RKO (cell line): ENCODE measurements at regions not wholly inside any gene's neighbourhood (a gene's known extent, or its start where the extent isn't known, plus 50 kb on each side); places are given as distances from the start of the nearest gene placed in this dataset.
"Not testable (repeated sequence)": the region's sequence is repeated elsewhere in the genome, so short reads cannot be mapped to it uniquely, and the experiment has no call there.

Experiments
- DNase-seq: peaks from one replicate; pipeline ENCODE4 v3.0.0-alpha.2; 2016; ENCODE audit warnings: low spot score

DNA sequence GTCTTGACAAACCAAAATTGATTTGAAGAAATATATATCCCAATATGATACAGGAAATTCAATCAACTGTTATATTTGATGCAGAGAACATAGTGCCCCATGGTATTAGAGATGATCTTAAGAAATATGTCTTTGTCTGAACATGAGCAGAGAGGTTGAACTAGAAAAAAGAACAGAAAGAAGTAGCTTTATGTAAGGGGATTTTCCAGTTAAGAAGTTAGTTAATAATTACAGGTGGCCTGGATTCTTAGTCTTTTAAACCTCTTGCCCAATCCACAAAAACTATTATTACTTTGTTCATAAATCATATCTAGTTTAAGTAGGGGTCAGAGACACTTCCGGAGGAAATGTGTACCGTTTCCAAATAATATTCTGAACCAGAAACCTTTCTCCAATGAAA, 1186.7 kb upstream of the EPHA6 start:
- DNase-seq, result no peak

DNA sequence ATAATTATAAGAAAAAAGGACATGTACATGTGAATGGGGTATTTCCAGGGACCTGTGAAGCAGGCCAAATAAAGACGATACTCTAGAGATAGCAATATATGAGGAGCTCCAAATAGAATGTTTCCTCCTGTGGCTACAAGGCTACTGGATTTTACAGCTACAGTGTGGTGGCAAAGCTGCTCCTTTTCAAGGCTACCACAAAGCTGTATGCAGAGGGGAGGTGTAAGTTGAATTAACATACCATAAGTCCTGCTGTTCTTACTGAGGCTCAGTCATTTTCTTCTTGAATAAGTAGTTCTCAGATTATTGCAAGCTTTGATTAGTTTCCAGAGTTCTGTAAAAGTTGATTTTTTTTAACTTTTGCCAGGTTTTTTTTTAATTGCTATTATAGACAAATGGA, 1184.6 kb upstream of the EPHA6 start:
- DNase-seq, result no peak

DNA sequence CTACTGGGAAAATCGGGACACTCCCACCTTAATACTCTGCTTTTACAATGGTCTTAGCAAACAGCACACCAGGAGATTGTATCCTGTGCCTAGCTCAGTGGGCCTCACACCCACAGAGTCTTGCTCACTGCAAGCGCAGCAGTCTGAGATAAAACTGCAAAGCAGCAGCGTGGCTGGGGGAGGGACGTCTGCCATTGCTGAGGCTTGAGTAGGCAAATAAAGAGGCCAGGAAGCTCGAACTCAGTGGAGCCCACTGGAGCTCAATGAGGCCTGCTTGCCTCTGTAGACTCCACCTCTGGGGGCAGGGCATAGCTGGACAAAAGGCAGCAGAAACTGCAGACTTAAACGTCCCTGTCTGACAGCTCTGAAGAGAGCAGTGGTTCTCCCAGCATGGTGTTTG, 1169.1 kb upstream of the EPHA6 start:
- DNase-seq, result no peak

DNA sequence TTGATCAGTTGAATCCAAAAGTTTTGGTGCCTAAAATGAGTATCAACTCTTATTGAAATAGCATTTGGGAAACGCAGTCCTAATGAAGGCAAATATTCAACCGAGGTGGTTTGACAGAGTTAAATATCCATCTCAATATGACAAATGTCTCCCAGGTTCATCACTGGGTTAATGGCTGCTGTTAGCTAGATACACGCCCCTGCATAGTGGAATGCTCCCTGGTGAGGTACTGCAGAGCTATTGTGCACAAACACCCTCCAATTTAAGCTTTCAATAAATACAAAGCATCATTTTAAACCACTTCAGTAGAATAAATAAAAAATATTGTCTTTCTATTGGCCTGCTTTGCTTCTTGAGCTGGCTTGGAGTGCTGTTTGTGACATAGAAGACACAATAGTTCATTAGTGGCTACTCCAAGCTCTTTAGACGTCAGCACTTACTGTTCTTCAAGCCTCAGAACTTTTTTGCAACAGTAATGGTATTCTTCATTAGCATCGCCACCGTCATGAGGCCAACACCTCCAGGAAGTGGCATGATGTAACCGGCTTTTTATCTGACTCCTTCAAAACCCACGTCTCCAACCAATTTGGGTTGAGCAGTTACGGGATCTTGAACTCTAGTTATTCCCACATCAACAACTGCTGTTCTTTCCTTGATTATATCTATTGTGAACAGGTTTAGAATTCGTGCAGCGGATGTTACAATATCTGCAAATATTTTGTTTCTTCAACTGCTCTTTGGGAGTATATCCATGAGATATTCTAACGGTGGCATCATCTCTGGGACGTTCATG, 1159.6 kb upstream of the EPHA6 start:
- DNase-seq, result no peak

DNA sequence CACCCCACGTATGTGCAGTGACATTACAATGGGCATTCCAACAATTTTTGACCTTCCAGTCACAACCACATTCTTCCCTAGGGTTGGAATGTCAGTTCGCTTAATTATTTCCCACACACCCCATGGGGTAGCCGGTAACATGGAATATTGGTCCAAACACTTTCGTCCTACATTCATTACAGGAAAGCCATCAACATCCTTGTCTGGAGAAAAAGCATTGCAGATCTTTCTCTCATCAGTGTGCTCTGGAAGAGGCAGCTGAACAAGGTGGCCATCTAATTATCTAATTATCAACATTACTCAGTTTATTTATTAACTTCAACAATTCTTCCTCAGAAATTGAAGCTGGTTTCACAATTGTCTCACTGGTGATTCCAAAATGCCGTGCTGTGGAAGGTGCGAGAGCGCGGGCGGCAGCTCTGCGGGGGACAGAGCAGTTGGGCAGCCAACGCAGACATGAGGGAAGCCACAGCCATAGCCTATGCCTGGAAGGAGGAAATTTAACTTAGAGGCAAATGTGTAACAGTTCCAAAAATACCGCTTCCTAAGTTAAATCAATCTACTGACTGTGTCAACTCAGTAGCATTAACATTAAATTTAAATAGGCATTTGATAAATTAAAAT, 1158.9 kb upstream of the EPHA6 start:
- DNase-seq, result no peak

DNA sequence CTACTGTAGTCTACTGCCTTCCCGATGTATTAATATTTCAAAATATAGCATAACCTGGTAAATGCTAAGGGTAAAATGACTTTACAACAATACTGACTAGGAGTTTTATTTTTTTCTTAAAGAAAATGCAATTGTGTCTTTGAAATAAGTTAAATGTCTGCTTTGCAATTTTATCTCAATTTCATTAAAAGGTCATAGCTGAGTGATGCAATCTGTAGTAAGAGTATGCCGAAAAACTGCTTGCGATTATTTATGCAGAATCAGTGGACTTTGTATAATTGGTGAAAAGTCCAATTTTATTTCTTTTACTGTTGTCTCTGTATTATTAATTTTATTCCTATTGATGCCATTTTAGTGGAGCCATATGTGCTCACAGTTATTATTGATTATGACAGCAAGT, 1143.6 kb upstream of the EPHA6 start:
- no peak for DNase-seq

DNA sequence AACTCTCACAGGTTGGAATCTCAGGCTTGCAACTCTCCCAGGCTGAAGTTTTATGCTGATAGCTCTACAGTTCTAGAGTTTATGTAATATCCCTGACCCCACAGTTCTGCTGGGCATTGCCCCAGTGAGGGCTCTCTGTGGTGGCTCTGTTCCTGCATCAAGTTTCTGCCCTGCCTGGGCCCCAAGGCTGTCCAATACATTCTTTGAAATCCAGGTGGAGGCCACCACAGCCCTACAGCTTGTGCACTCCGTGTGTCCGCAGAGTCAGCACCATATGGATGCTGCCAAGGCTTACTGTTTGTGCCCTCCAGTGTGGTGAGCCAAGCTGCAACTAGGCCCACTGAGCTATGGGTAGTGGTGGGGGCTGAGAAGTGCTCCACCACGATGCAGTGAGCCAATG, 1141.2 kb upstream of the EPHA6 start:
- DNase-seq, result no peak

DNA sequence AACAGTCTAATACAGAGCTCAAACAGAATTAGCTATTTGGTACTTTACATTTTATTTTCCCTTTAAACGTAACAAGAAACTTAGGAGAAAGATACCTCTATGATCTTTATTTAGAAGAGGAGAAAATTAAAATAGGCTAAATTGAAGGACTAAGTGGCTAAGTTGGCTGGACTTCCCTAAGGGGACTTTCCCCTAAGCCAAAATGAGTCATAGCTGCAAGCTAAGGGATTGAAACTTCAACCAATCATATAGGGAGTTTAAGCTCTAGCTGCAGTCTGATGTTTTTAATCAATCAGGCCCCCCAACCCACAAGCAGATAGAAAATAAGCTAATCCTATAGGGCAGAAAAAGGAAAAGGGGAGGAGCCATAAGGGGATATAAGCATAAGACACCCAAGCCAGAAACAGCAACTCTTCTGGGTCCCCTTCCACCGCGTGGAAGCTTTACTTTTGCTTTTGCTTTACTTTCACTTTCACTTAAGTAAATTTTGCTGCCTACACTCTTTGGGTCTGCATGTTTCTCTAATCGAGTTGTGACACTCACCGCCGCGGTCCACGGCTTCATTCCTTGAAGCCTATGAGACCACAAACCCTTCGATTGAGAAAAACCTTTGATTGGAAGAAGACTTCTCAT, 1108.5 kb upstream of the EPHA6 start:
- DNase-seq, result no peak

DNA sequence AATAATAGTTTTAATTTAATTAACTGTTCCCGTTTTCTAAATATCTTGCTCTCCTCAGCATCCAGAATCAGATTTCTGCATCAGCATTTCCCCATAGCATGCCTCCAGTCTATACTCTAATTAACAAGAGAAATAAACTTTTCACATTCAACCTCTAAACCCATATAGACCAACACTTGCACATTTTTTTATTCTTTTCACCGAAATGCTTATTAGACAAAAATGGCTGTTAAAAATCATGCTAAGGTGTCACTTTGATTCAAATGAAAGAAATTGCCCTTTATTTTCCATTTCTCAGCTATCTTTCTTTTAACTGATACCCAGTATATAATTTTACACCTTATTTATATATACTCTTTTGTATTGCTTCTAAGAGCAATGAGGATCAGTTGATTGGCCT, 1107.1 kb upstream of the EPHA6 start:
- DNase-seq, result no peak

DNA sequence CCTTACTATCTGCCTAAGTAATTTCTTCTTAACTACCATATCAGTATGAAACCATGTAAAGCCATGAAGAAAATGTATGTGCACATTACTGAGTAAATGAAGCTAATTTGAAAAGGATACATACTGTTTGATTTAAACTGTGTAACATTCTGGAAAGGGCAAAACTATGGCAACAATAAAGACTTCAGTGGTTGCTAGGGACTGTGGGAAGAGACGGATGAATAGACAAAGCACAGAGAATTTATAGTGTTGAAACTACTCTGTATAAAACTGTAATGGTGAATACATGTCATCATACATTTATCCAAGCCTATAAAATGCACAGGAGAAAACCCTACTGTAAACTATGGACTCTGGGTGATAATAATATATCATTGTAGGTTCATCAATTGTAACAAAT, 1103.7 kb upstream of the EPHA6 start:
- DNase-seq, result no peak

DNA sequence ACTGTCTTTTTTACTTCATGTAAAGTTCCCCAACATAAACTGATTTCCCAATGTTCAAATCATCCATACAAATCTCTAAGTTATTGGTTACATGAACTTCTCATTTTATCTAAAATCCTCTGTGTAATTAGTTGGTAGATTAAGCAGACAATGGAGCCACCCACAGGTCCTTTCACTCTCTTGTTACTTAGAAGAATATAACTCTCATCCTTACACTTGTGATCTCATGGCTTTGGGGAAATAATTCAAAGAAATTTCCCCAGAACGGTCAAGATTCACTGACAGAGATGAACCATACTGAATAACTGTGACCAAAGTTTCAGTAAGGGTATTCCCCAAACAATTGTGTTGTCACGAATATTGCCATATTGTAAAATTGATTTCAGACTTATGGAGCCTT, 1102.6 kb upstream of the EPHA6 start:
- no peak for DNase-seq

DNA sequence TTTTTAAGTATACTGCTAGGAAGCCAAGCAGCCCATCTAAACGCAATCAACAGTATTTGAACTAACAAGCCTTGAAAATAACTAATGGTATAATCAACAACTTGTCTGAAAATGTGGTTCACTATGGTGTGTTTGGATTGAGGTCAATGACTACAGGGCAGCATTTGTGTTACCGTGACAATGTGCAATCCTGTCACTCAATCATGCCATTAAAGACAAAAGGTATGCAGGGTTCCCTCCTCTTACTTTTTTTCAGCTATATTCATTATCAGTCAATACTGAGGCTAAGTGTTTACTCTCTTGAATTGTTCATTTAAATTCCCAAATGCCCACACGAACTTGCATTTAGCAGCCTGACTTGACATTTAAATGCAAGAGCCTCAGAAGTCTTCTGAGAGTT, 1099.3 kb upstream of the EPHA6 start:
- no peak for DNase-seq

DNA sequence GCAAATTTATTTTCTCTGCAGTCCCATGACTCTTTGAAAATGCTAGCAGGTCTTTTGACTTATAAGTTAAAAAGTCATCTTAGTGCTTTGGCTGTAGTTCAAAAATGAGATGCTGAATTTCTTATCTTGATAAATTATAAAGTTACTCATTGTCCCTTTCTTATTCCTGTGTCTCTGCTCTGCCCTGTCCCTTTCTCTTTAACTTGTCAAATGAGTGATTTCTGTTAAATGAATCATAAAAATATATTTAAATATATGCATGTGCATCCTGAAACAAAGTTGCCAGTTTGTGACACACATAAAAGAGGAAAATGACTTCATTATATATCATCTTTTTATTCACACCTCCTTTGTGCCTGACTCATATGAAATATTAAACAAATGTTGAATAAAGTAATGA, 1097.3 kb upstream of the EPHA6 start:
- DNase-seq, result peak; percentile 38

DNA sequence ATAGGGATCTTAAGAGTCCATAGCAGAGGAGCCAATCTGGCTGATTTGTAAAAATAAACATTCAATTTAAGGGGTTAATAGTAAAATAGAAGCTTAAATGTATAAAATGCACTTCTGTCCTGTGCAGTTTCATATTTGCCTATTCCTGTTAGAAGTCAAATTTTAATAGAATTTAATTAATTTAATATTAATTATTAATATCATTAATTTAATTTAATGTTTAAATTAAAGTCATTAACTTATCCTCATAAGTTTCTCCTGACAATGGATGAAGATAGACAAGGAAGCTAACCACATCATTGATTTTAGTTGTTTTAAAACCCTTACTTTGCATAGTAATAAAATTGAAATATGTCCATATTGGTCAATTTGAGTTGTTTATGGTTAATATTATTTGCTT, 1096.2 kb upstream of the EPHA6 start:
- no peak for DNase-seq

DNA sequence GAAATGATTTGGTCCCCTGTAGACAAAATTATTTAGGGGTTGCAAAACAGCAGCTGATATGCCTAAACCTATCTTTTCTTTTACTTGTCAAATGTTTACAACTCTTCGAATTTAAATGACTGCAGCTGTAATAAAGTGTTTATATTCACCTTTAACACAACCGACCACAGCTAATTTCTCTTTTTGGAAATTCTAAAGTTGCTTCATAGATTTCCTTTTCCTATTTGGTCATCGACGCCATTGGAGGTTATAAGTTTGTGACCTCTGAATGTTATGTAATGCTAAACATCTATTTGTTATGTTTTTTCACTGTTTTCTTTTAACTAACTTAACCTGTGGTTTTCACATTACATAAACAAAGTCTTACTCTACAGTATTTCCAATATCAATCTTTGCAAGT, 1094.9 kb upstream of the EPHA6 start:
- no peak for DNase-seq

DNA sequence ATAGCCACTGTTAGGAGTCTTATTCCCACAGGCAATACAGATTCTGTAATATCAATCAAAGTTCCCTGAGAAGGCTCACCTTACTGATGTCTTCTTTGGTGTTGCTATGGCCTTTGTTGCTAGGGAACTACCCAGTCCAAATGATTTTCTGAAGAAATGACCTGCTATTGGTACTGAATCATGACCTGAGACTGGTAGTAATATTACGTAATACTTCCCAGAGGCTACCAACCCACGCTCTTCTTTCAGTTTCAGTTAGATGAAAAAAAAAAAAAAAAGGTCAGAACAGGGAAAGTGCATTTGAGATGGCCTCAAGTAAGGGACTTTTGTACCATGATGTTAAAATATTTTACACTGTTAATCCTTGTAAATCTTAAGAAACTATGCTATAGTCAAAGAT, 1092.5 kb upstream of the EPHA6 start:
- DNase-seq, result no peak

DNA sequence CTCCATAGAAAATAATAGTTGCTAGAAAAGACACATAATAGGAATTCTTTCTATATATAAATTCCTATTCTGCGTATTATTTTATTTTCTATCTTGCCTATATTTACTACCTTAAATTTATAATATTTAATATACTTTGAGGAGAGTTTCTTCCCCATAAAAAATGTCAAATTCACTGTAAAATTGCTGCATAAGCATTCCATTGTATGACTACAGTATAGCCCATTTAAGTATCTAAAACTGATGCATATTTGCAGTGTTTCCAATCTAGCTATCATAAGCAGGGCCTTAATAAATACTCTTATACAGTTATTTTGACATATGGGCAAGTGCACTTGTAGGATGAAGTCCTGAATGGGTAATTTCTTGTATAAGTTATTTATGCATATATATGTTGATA, 1088.6 kb upstream of the EPHA6 start:
- DNase-seq, result no peak

DNA sequence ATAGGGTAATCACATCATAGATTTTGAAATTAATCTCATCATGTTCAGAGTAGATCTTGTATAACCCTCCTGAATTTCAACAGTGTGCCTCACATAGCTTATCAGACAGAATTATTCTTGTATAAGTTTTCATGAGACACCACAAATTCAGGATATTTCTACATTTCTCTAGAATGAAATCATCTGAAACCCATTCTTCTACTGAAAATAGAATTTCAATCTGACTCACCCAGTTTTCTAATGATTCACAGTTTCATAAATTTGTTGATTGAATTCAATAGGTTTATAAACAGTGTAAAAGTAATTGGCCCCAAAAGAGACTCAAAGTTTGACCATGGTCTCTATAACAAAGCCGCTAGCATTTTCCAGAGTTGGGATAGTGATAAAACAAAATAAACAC, 1082.6 kb upstream of the EPHA6 start:
- no peak for DNase-seq

DNA sequence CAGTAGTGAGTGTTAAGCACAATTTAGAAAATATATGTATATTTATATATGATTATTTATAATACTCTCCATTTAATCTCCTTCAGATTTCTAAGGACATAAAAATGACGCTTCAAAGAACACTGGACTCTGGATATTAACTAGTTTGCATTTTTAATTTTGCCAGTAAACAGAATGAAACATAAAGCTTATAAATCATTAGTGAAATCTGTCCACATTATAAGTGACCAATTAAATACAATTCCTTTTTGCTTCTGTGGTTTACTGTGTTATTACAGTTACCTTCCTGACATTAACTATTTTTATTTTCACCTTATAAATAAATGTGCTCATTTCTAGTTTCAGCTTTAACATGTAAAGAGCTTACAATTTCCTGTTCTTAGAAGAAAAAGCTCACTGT, 1081.1 kb upstream of the EPHA6 start:
- no peak for DNase-seq

DNA sequence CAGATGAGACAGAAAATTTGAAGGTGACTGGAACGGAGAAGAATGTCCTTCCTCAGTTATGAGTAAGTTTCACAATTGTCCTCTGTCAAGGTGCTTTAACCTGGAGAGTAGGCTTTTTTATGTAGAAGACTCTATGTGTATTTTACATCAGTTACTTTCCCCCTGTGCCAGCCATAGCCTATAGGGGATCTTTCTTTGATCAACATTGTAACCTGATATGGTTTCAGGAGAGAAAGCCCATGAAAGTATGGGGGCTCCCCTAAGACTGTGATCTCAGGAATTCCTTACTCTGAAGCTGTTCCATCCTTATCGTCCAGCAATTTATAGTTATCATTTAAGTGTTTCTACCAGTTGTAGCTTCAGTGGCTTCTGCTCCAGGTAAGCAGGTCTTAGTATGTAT, 1076.3 kb upstream of the EPHA6 start:
- no peak for DNase-seq

DNA sequence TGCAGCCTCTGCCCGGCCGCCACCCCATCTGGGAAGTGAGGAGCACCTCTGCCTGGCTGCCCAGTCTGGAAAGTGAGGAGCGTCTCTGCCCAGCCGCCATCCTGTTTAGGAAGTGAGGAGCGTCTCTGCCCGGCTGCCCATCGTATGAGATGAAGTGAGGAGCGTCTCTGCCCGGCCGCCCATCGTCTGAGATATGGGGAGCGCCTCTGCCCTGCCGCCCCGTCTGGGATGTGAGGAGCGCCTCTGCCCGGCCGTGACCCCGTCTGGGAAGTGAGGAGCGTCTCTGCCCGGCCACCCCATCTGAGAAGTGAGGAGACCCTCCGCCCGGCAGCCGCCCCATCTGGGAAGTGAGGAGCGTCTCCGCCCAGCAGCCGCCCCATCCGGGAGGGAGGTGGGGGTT, 1069.5 kb upstream of the EPHA6 start:
- not testable (repeated sequence) for DNase-seq

DNA sequence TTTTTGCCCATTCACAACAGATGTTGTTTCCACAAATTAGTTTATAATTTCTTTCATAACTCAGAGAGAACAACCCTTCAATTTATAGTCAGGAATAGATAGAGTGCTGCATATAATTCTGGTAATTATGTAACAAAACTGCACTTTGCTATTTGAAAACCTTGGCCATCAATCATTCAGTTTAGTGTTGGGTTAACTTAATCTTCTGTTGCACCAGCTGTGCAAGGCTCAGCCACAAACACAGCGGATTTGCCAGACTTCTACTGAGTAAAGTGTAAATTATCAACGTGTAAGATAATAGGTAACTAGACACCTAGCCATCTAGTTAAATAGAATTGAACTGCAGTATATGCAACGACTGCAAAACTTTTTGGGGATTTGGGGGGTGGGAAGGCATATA, 1064.3 kb upstream of the EPHA6 start:
- DNase-seq, result no peak

DNA sequence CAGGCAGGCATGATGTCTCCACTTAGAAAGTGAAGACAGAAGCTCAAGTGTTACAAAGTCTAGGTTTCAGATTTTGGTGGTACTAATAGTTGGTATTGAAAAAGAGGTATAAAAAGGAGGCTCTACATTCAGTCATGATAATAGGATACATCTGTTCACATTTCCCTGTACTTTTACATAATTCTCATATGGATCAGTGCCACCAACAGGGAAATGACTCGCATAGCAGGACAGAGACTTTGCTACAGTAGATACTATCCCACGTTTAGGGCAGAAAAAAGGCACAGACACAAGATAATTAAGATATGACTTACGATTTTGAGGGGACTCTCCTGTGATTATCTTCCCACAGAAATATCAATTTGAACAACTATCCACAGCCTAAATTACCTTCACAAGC, 1062.9 kb upstream of the EPHA6 start:
- DNase-seq, result no peak

DNA sequence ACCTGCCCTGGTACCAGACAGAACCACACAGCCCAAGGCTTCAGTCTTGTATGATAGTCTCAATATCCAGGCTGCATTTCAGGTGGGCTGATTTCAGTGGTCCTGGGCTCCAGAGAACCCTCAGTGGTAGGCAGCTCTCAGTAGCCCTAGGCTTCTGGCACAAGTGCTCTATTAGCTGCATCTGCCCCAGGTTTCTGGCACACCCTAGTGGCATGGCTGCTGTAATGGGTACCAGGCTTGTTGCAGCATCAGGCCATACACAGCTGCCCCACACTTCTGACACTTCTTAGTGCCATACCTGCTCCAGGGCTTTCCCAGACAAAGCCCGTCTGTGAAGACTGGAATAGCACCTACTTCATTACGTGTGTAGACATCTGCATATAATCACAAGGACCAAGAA, 1062.2 kb upstream of the EPHA6 start:
- DNase-seq, result no peak
